Neural progenitor cell (in vitro differentiated cells): ENCODE measurements at regions not wholly inside any gene's neighbourhood (a gene's known extent, or its start where the extent isn't known, plus 50 kb on each side); places are given as distances from the start of the nearest gene placed in this dataset.
A peak's percentile ranks its signal among the peaks of the same experiment; 100 is the strongest.

Experiments used
- DNase-seq: peaks from one replicate; pipeline ENCODE4 v3.0.0-alpha.2; 2016; ENCODE audit warnings: low spot score
- H2AFZ ChIP-seq: fragments of 200-600 bp; sonication (generic); replicated peaks from 2 replicates; pipeline ENCODE4 v1.6.1; 2016; ENCODE audit warnings: antibody characterized with exemption
- H3F3A ChIP-seq: fragments of 200-600 bp; sonication (generic); 2 replicates; pipeline ENCODE4 v1.6.1; 2016; ENCODE audit warnings: antibody characterized with exemption, low read depth
- H3K27ac ChIP-seq: fragments of 200-600 bp; sonication (generic); 2 replicates; pipeline ENCODE4 v1.5.1; 2016; ENCODE audit warnings: mild to moderate bottlenecking
- H3K27me3 ChIP-seq: fragments of 200-600 bp; sonication (generic); 2 replicates; pipeline ENCODE4 v1.6.1; 2016; ENCODE audit warnings: mild to moderate bottlenecking, moderate library complexity
- H3K36me3 ChIP-seq: fragments of 200-600 bp; sonication (generic); 2 replicates; pipeline ENCODE4 v1.5.1; 2016
- H3K4me1 ChIP-seq: fragments of 200-600 bp; sonication (generic); 2 replicates; pipeline ENCODE4 v1.6.1; 2016; ENCODE audit warnings: mixed run types
- H3K4me2 ChIP-seq: fragments of 200-600 bp; sonication (generic); 2 replicates; pipeline ENCODE4 v1.6.1; 2016
- H3K4me3 ChIP-seq: fragments of 200-600 bp; sonication (generic); 2 replicates; pipeline ENCODE4 v1.5.1; 2016
- H3K79me2 ChIP-seq: fragments of 200-600 bp; sonication (generic); 2 replicates; pipeline ENCODE4 v1.6.1; 2016; ENCODE audit warnings: low read depth
- H3K9ac ChIP-seq: fragments of 200-600 bp; sonication (generic); 2 replicates; pipeline ENCODE4 v1.6.1; 2016
- H3K9me3 ChIP-seq: fragments of 200-600 bp; sonication (generic); 2 replicates; pipeline ENCODE4 v1.5.1; 2016; ENCODE audit warnings: low read depth
- H4K20me1 ChIP-seq: fragments of 200-600 bp; sonication (generic); 2 replicates; pipeline ENCODE4 v1.6.1; 2016; ENCODE audit warnings: low read depth
- H3K27ac Mint-ChIP-seq: 3 replicates; pipeline ENCODE4 v1.8.0; 2021; ENCODE audit warnings: mixed read lengths
- H3K27me3 Mint-ChIP-seq: 2 replicates; pipeline ENCODE4 v1.8.0; 2022; ENCODE audit warnings: low read depth, mild to moderate bottlenecking, inconsistent platforms, moderate library complexity, mixed read lengths; ENCODE audit not compliant: insufficient read depth
- H3K36me3 Mint-ChIP-seq: 3 replicates; pipeline ENCODE4 v1.8.0; 2021; ENCODE audit warnings: mixed read lengths
- H3K4me1 Mint-ChIP-seq: 3 replicates; pipeline ENCODE4 v1.8.0; 2021; ENCODE audit warnings: mixed read lengths
- H3K4me3 Mint-ChIP-seq: 3 replicates; pipeline ENCODE4 v1.8.0; 2021; ENCODE audit warnings: mild to moderate bottlenecking, moderate library complexity, mixed read lengths
- H3K9me3 Mint-ChIP-seq: 3 replicates; pipeline ENCODE4 v1.8.0; 2020; ENCODE audit warnings: mixed read lengths
- CTCF ChIP-seq: fragments of 200-600 bp; sonication (generic); IDR thresholded peaks from 2 replicates; pipeline ENCODE4 v1.5.1; 2017; ENCODE audit warnings: antibody characterized with exemption, mild to moderate bottlenecking
- EZH2 ChIP-seq: fragments of 200-600 bp; sonication (generic); IDR thresholded peaks from 2 replicates; pipeline ENCODE4 v1.6.1; 2017; ENCODE audit warnings: antibody characterized with exemption, mild to moderate bottlenecking, moderate library complexity
- EZH2phosphoT487 ChIP-seq: fragments of 200-600 bp; sonication (generic); IDR thresholded peaks from 2 replicates; pipeline ENCODE4 v1.6.1; 2017; ENCODE audit warnings: antibody characterized with exemption

GRCh38 chr21:36602735-36603134, 96.2 kb upstream of the SIM2 start:
- H3K27ac Mint-ChIP-seq = no peak overlapping the region
- no peaks in the 10 kb centered on the region for H3K79me2 ChIP-seq
- H2AFZ ChIP-seq = no peak overlapping the region

GRCh38 chr21:36603221-36603620, 95.7 kb upstream of the SIM2 start:
- H3K36me3 Mint-ChIP-seq = no peaks in the 10 kb centered on the region
- no peaks in the 10 kb centered on the region for H4K20me1 ChIP-seq
- H3K9me3 ChIP-seq = no peaks in the 10 kb centered on the region
- no peak overlapping the region for H2AFZ ChIP-seq
- no peak overlapping the region for H3K27ac Mint-ChIP-seq
- no peaks in the 10 kb centered on the region for H3K79me2 ChIP-seq
- H3K36me3 ChIP-seq = no peaks in the 10 kb centered on the region
- H3K4me3 ChIP-seq = no peak overlapping the region
- H3K4me3 Mint-ChIP-seq = no peak overlapping the region
- H3K27ac ChIP-seq = no peak overlapping the region
- no peak overlapping the region for H3K4me2 ChIP-seq
- no peak overlapping the region for H3K9ac ChIP-seq
- H3K27me3 Mint-ChIP-seq = no peaks in the 10 kb centered on the region
- H3K9me3 Mint-ChIP-seq = peaks cover 7% of the 10 kb centered on the region
- no peaks in the 10 kb centered on the region for H3K4me1 ChIP-seq
- no peaks in the 10 kb centered on the region for H3K27me3 ChIP-seq
- no peaks in the 10 kb centered on the region for H3F3A ChIP-seq
- no peak for TF ChIP-seq CTCF
- no peak for TF ChIP-seq EZH2
- no peak for TF ChIP-seq EZH2phosphoT487
- DNase-seq = no peak
- H3K4me1 Mint-ChIP-seq = no peaks in the 10 kb centered on the region

More at GRCh38 chr21:36602735-36603134, 96.2 kb upstream of the SIM2 start:
- no peak for TF ChIP-seq EZH2phosphoT487
- TF ChIP-seq CTCF = no peak
- TF ChIP-seq EZH2 = no peak
- H3K36me3 ChIP-seq = no peaks in the 10 kb centered on the region
- H3K4me3 ChIP-seq = no peak overlapping the region
- H3K9ac ChIP-seq = no peak overlapping the region
- H3K4me1 ChIP-seq = no peaks in the 10 kb centered on the region
- H3K4me3 Mint-ChIP-seq = no peak overlapping the region
- H3K27me3 Mint-ChIP-seq = no peaks in the 10 kb centered on the region
- peaks cover 7% of the 10 kb centered on the region for H3K9me3 Mint-ChIP-seq
- no peaks in the 10 kb centered on the region for H3K27me3 ChIP-seq
- H3K9me3 ChIP-seq = no peaks in the 10 kb centered on the region
- H3K4me1 Mint-ChIP-seq = no peaks in the 10 kb centered on the region
- no peak for DNase-seq
- no peaks in the 10 kb centered on the region for H4K20me1 ChIP-seq
- no peak overlapping the region for H3K27ac ChIP-seq
- H3K36me3 Mint-ChIP-seq = no peaks in the 10 kb centered on the region
- H3K4me2 ChIP-seq = no peak overlapping the region
- H3F3A ChIP-seq = no peaks in the 10 kb centered on the region

- Histone ChIP-seq H3K9me3 (no peaks in the 10 kb centered on the region), H4K20me1 (no peaks in the 10 kb centered on the region), H3F3A (no peaks in the 10 kb centered on the region), H3K4me3 (no peak overlapping the region), H3K4me1 (peaks cover 3% of the 10 kb centered on the region), H3K79me2 (no peaks in the 10 kb centered on the region), H3K9ac (no peak overlapping the region), H2AFZ (peak overlapping the region; percentile 85), H3K27ac (no peak overlapping the region), H3K4me2 (no peak overlapping the region), H3K36me3 (no peaks in the 10 kb centered on the region), H3K27me3 (no peaks in the 10 kb centered on the region)
- Mint-ChIP-seq H3K4me3 (no peak overlapping the region), H3K9me3 (peaks cover 3% of the 10 kb centered on the region), H3K4me1 (no peaks in the 10 kb centered on the region), H3K27me3 (no peaks in the 10 kb centered on the region), H3K36me3 (no peaks in the 10 kb centered on the region), H3K27ac (no peak overlapping the region)
- DNase-seq = no peak
- TF ChIP-seq EZH2 (no peak), EZH2phosphoT487 (no peak), CTCF (no peak)
Measured at GRCh38 chr21:36605426-36605825, 93.5 kb upstream of the SIM2 start.
